DMS114 treated with DMSO at 0.1 percent for 48 hours (cell line): ENCODE measurements at regions not wholly inside any gene's neighbourhood (a gene's known extent, or its start where the extent isn't known, plus 50 kb on each side); places are given as distances from the start of the nearest gene placed in this dataset.

Source experiments
- DNase-seq: peaks from one replicate; lab custom pipeline; 2025; ENCODE audit not compliant: unreplicated experiment; lab: John Stamatoyannopoulos, UW

DNA sequence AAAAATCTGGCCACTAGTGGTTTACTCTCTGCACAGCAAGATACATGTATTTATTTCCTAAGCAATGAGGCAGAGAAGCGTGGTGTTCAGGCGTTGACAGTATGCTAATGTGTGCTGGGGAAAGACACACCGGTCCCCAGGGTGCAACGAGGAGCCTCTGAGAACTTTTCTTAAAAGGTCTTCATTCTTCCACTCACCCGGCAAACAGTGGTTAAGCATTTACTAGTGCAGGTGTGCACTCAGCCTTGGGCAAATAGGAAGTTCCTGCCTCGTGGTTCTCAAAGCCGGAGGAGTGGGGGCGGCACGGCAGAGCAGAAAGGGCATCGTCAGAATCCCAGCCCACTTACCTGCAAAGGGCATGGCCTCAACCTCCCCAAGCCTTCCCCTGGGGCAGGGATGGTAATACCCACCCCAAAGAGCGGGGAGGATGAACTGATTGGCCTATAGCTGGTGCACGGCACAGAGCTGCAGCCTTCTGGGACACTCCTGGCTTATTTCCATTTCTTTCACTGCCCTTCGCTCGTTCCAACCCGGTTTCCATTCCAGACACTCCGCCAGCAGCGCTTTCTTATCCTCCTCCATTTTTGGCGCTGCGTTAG is 184.3 kb upstream of the CTBP2 start:
- DNase-seq: no peak

- DNase-seq: no peak
These were observed 183.6 kb upstream of the CTBP2 start for GRCh38 chr10:125343983-125344382.

DNA sequence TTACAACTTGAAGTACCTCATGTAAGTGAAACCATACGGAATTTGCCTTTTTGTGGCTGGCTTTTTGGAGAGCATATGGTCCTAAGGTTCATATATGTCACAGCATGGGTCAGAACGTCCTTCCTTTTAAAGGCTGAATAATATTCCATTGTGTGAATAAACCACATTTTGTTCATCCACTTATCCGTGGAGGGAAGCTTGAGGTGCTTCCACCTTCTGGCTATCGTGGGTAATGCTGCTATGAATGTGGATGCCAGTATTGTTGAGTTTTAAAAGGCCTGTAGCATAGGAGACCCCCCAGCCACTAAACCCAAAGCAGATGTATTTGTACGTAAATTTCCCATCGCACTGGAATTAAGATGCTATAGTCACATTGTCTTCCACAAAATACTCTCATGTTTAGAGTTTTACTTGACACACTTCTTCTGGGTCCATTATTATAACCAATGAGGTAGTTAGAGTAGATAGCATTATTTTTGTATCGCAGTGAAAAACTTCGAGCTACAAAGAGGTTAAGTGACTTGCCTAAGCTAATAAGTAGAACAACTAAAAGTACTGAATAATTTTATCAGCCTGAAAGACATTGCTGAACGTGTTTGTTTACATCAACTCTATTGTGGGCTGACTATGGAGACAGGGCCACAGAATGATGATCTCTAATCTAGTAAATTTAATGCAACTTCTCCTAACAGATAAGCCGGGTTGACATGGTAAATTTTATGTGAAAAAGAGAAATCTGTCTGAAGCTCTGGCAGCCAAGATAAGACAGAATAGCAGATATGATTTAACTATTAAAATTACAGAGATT is 183.0 kb upstream of the CTBP2 start:
- DNase-seq: peak; percentile 19

DNA sequence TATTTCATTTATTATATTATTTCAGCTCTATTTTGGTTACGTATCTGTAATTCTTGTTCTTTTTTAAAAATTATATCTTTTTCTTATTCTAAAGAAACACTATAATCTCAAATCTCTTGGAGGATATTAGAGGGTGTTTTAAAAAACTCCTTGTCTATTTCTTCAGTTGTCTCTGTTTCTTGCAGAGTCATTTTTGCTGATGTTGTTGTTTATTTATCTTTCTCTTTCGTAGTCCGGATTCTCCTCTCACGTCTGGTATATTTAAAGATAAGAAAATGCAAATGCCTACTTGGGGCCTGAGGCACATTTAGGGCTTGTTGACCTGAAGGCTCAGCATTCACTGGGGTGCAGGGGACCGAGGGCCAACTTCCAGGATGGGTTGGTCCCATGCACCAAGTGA is 181.2 kb upstream of the CTBP2 start:
- DNase-seq: no peak

DNA sequence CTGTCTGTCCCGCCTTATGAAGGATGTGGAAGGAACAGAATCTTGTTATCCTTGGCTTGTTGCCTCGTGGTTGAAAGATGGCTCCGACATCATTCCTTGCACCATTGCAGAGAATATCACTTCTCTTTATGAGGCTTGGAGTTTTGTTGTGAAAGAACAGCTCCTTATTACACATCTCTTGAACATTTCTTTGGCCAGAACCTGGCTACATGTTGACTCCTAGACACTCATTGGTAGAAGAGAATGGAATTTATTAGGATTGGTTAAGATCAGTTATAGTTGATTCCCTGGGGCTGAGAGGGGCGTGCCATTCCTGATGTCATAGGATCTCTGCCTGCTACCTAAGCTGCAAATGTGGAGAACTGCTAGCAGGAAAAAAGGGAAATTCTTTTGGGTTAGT is 180.5 kb upstream of the CTBP2 start:
- DNase-seq: no peak

DNA sequence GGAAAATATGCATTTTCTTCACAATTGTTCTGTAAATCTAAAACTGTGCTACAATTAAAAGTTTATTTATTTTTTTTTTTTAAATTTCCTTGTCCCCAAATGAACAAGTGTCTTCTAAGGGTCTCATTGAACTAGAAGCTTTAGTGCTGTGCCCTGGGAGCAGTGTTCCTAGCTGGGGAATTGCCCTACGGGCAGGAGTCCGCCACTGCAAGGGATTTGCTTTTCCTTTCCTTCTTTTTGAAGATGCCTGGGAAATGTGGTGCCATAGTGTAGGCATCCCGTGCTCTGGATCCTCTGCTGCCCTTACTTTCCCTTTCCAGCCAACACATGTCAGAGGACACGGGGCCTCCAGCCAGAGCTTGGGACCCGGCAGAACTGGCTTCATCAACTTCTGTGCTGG is 177.1 kb upstream of the CTBP2 start:
- no peak for DNase-seq

DNA sequence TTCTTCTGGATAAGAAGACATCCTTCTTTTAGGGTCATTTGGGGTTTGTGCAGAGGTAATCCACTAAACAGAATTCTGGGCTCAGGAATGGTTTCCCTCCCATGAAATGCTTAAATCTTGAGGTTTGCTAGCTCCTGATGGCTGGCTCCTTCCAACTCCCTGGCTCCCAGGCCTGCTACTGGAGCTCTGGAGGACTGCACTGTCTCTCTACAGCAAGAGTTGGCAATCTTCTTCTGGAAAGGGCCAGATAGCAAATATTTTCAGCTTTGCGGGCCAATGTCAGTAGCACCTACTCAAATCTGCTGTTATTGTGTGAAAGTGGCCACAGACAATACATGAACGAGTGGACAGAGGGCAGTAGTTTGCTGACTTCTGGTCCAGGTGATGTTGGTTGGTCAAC is 174.2 kb upstream of the CTBP2 start:
- no peak for DNase-seq

DNA sequence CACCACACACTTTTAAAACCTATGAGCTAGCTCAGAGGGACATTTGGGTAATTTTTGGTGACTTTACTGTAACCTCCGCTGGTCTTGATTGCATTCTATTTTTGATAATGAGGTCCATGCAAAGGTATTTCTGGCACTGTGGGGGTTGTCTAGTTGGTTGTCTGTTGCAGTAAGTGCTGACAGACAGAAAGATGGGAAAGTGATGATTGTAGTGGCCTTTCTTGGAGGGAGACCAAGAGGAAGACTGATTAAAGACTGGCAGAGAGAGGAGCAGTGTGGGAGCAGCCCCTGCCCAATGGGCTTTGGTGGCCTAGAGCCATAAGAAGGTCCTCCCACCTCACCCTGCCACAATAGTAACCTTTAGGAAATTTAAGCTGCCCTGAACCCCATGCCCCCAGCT is 173.4 kb upstream of the CTBP2 start:
- no peak for DNase-seq

DNA sequence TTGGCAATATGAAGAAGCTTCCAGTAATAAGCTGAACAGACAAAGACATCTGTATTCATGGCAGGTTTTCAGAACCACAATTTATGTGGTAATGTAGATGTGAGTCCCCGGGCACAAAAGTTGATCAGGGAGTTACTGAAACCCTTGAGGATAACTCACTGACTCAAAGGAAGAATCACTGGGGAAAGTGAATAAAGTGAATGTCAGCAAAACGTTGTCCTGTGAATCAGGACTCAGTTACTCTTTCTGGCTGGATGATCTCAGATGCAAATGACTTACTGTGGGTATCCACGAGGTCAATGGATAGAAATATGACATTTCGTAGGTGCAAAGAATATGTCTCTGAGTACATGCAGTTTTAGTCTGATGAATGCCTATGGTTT is 172.8 kb upstream of the CTBP2 start:
- DNase-seq: no peak

DNA sequence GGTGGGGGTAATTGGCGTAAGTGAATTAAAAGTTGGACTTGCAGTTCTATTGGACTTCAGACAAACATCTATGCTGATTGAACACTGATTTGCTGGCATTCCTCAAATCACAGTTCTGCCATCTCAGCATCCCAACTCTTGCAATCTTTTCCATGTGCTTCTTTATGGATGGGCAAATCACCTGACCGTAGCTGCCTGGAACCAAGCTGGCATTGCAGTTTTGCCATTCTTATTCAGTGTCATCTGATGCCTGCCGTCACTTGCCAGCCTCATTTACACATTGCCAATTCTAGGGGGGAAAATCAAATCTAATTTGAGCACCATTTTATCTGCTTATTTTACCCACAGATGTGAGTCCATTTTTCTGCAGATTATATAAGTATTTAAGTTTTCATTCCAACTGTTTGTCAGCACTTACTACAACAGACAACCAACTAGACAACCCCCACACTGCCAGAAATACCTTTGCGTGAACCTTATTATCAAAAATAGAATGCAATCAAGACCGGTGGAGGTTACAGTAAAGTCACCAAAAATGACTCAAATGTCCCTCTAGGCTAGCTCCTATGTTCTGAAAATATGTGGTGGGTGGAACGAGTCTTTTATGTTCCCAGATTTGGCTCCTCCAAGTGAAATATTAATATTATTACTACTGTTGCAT is 172.3 kb upstream of the CTBP2 start:
- no peak for DNase-seq

DNA sequence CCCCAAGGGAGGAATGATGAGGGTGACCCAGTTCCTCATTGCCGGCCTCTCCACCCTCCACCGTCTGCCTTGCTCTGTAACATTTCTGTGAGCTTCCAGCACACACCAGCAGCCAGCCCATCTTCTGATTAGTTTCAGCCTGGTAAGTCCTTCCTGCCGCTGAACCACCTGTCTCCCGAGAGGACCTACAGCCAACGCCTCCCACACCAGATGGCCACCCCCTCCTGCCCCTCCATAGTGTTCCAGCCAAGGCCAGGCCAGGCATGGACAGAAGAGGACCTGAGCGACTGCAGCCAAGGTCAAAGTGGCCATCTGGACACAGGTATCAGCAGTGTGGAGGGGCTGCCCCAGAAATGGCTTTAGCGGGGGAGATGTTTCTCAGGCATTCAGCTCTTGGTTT is 170.7 kb upstream of the CTBP2 start:
- DNase-seq: no peak

GRCh38 chr10:125329056-125329455 is 168.7 kb upstream of the CTBP2 start:
- no peak for DNase-seq

GRCh38 chr10:125325326-125325725 is 165.0 kb upstream of the CTBP2 start:
- no peak for DNase-seq

DNA sequence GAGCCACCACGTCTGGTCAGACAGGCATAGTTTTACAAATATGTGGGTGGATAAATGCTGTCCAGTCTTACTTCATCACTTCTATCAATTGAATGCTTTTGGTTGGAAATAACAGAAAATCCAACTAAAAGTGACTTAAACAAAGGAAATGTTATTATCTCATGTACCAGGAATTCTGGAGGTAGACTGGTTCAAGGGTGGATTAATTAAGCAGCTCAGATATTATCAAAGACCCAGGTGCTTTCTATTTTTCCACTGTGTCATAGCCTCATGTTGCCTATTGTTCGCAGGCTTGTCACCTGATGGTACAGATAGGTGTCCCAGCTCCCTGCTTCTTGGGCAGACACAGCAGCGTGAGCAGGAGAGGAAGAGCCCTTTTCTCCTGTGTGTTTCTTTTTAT is 156.1 kb upstream of the CTBP2 start:
- DNase-seq: no peak

DNA sequence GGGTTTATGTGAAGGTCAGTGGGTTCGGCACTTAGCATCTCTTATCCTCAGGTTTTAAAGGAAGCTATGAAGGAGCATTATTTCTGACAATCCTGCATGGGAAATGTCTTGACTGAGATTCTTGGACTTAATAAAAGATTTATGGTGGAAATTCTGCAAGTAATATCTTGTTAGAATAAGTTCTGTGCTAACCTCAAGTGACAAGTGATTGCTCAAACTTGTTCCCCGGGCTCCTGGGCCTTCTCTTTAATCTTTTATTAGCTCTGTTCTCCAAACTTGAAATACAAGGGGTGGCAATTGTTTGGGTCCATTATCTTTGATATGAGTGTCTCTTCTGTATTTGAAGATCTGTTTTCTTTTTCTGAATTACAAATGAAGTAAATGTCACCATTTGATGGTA is 140.6 kb upstream of the CTBP2 start:
- no peak for DNase-seq

GRCh38 chr10:125299461-125299860 is 139.1 kb upstream of the CTBP2 start:
- no peak for DNase-seq

- DNase-seq: no peak
These were observed 136.2 kb upstream of the CTBP2 start for GRCh38 chr10:125296598-125296997.

GRCh38 chr10:125294109-125294508 is 133.7 kb upstream of the CTBP2 start:
- DNase-seq: no peak

DNA sequence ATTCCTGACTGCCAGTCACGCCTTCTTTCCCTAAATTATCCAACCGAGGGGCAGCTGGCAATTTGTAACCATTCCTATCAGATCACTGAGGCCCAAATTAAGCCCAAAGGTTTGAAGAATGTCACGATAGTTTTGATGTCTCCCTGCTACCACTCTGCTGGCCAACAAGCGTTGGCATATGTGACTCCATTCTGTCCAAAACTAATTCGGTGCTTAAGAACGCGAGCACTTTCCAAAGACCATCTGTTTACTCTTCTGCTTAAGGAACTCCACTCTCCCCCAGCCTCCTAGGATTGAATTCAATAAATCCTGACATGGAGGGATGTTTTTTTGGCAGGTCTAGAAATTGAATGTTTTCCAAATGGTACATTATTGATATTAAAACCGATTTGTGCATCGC is 131.5 kb upstream of the CTBP2 start:
- DNase-seq: no peak

- no peak for DNase-seq
These were observed 129.1 kb upstream of the CTBP2 start for GRCh38 chr10:125289461-125289860.

DNA sequence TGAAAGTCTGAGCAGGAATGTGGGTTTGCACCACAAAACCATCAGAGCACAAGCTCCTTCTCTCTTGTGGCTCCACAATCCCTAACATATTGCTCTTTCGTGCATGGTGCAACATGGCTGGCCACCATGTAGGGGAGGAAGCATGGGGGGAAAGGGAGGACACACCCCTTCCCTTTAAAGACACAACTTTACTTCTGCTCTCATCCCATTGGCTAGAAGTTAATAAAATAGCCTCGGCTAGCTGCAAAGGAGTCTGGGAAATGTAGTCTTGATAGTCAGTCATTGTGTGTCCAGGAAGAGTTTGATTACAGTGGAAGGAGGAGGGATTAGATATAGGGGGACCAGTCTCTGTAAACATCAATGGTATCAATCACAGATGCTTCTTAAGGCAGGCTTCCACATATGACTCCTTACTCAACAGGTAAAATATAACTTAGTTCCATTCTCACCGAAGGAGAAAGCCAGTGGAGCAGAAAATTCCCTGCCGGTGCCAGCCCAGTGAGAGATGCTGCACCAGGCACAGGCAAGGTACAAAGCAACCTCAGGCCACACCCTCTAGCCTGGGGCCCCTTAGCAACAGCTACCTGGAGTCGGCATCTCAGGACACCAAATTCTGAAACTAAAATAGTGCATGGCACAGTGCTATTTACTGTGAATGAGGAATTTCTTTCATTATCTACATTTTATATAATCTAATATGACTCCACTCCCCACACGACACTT is 124.7 kb upstream of the CTBP2 start:
- DNase-seq: no peak
